GM18505 (cell line): ENCODE measurements at regions not wholly inside any gene's neighbourhood (a gene's known extent, or its start where the extent isn't known, plus 50 kb on each side); places are given as distances from the start of the nearest gene placed in this dataset.

ENCODE experiments used
- ATAC-seq: cut with Tn5 transposase; IDR thresholded peaks from one replicate; pipeline ENCODE4 v1.9.1; 2021; ENCODE audit not compliant: unreplicated experiment
- POLR2A ChIP-seq: IDR thresholded peaks from 4 replicates; pipeline ENCODE4 v1.6.1; 2011; ENCODE audit warnings: borderline replicate concordance; ENCODE audit not compliant: insufficient read depth, insufficient read length; ENCODE audit errors: extremely low read depth

- no peak for ATAC-seq
- TF ChIP-seq POLR2A = no peak
Observed at GRCh38 chr4:18572481-18572880, 550.9 kb upstream of the LCORL start.

DNA sequence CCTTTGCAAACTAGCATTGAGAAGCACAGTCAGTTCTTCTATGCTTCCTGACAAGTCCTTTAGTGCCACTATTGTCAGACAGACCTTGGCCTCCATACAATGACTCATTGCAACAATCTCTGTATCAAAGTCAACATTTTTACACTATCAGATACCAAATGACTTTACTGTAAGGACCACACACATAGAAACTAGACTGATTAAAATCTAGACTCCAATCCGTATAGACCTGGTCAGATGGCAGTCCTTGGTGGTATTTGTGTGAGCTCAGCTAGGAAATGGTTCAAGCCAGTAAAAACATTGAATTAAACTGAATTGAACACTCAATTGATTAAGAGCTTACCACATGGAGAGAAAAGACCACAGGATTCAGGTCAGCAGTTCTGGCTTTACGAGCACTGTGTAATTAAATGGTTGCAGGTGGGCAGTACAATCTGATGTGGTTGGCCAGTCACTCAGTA is 549.8 kb upstream of the LCORL start:
- no peak for TF ChIP-seq POLR2A
- no peak for ATAC-seq

DNA sequence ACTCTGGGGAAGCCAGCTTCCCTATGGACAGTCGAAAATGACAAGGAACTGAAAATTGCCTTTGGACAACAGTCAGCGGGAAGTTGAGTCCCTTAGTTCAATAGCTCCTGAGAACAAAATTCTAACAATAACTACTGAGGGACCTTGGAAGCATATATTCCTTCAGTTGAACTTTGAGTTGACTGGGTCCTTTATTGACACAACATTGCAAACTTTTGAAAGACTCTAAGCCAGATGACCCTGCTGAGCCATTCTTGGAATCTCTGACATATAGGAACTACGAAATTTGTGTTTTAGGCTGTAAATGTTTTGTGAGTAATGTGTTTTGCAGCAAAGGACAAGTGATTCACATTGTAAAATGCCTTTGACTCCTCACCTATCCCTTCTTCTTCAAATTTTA is 548.8 kb upstream of the LCORL start:
- no peak for TF ChIP-seq POLR2A
- no peak for ATAC-seq

DNA sequence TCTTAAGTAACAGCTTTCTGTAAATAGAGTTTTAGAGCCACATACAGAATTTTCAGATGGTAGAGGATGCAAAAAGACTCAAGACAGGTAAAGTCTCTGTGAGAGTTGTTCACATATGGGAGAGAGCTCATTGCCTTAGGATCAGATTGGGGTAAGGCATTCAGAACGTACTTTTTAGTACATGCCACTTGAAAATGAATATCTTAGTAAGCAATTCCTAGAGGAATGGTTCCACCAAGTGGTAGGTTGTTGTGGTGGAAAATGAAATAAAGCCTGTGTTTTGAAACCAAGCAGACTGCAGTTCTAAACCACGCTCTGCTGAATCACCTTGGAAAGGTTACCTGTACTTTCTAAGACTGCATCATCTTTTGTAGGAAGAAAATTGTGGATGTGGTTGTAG is 547.0 kb upstream of the LCORL start:
- no peak for TF ChIP-seq POLR2A
- no peak for ATAC-seq

DNA sequence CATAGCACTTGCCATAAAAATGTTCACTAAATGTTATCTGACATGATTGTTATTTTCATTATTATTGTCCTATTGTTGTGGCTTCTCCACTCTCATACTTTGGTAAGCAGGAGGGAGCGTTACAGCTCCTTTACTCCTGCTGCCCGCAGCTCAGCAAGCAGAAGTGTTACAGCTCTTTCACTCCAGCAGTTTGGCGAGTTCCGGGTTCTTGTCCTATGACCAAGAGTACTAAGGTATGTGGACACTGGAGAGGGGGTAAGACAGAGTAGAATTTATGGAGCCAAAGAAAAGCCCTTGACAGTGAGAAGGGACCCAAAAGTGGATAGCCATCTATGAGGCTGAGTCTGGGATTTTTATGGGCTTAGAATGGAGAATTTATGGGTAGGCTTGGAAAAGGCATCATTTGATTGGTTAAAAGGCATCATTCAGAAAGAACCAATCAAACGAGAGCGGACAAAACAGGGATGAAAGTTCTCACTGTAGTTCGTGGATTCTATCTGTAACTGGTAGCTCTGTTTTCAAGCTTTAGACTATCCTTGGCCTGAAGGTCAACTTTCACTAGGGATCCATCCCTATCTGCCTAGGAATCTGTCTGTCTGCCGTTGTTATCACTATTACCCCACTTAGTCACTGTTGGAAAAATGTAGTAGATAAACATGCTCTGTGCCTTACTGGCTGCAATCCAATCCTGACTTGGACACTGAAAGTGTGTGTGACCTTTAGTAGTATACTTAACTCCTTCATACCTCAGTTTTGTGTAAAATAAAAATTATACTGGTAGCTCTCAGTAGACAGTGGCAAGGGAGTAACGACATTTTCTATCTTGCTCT is 545.6 kb upstream of the LCORL start:
- no peak for ATAC-seq
- TF ChIP-seq POLR2A = no peak

GRCh38 chr4:18559492-18559891 is 537.9 kb upstream of the LCORL start:
- TF ChIP-seq POLR2A = no peak
- no peak for ATAC-seq

- TF ChIP-seq POLR2A = no peak
- no peak for ATAC-seq
Observed at GRCh38 chr4:18556402-18556801, 534.8 kb upstream of the LCORL start.

GRCh38 chr4:18540349-18540748 is 518.8 kb upstream of the LCORL start:
- no peak for TF ChIP-seq POLR2A

DNA sequence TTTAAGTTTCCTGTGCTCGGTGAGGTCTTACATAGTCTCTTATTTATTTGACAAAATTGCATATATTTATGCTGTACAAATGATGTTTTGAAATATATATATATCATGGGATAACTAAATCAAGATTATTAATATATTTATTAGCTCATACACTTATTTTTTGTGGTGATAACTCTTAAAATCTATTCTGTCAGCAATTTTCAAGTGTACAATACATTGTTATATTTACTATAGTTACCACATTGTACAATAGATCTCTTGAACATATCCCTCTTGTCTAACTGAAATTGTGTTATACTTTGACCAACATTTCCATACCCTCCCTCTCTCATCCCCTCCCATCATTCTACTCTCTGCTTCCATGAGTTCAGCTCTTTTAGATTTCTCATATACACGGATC is 516.6 kb upstream of the LCORL start:
- ATAC-seq = no peak
- no peak for TF ChIP-seq POLR2A

More at GRCh38 chr4:18540349-18540748, 518.8 kb upstream of the LCORL start:
- no peak for ATAC-seq

DNA sequence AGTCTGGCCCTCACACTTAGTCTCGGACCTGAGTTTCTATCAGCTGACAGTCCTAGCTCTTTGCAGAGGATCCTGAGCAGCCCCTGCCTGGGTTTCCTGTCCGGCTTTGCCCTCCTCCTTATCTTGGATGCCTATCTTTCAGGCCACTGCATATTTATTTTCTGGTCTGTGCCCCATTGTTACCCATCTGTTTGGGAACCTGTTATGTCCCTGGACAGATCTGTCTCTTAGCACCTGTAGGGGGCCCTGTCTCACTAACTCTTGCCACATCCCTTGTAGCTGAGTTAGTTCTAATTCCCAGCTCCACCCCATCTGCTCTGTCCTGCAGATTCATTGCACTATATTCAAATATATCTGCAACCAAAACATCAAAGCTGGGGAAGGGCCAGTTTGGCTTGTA is 514.9 kb upstream of the LCORL start:
- no peak for TF ChIP-seq POLR2A
- no peak for ATAC-seq

DNA sequence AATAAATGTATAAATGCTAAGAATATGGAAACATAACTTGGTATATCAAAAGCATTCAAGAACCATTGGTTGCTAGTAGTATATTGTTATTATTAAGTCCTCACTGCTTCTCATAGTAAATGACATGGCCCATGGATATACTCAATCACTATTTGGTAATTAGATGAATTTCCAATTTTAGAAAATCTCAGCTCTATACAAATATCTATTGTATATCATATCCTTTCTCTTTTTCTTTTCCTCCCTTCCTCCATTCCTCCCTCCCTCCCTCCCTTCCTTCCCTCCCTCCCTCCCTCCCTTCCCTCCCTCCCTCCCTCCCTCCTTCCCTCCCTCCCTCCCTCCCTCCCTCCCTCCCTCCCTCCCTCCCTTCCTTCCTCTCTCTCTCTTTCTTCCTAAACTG is 514.4 kb upstream of the LCORL start:
- no peak for TF ChIP-seq POLR2A
- ATAC-seq = no peak

- no peak for ATAC-seq
- TF ChIP-seq POLR2A = no peak
Observed at GRCh38 chr4:18533262-18533775, 511.8 kb upstream of the LCORL start.

- no peak for TF ChIP-seq POLR2A
- no peak for ATAC-seq
Observed at GRCh38 chr4:18531731-18532130, 510.2 kb upstream of the LCORL start.

- no peak for TF ChIP-seq POLR2A
- no peak for ATAC-seq
Observed at GRCh38 chr4:18529482-18529881, 507.9 kb upstream of the LCORL start.
